Activated B cell treated with CpG ODN at 0.5 μM for 24 hours (primary cell): ENCODE measurements at regions not wholly inside any gene's neighbourhood (a gene's known extent, or its start where the extent isn't known, plus 50 kb on each side); places are given as distances from the start of the nearest gene placed in this dataset.

Experiments
- ATAC-seq: fragments of 200-7000 bp; cut with Tn5 transposase; one replicate; pipeline ENCODE4 v1.10.0; 2021; ENCODE audit warnings: low read depth, mild to moderate bottlenecking, moderate library complexity
- CTCF ChIA-PET: fragments of 350-600 bp; sonication (Branson Sonifier 250); formaldehyde crosslinking; loops from one replicate; lab custom pipeline; 2021; ENCODE audit warnings: antibody characterized with exemption; lab: Charles Lee
- POLR2A ChIA-PET: fragments of 350-600 bp; sonication (Branson Sonifier 250); formaldehyde crosslinking; loops from one replicate; lab custom pipeline; 2021; ENCODE audit warnings: antibody characterized with exemption; lab: Charles Lee
- DNase-seq: peaks from one replicate; pipeline ENCODE4 v3.0.0; 2022
- H3K27ac Mint-ChIP-seq: one replicate; pipeline ENCODE4 v1.8.0; 2020; ENCODE audit warnings: mixed read lengths
- H3K27me3 Mint-ChIP-seq: one replicate; pipeline ENCODE4 v1.8.0; 2021; ENCODE audit warnings: mixed read lengths
- H3K36me3 Mint-ChIP-seq: one replicate; pipeline ENCODE4 v1.8.0; 2021; ENCODE audit warnings: low read depth, mixed read lengths
- H3K4me1 Mint-ChIP-seq: one replicate; pipeline ENCODE4 v1.8.0; 2021; ENCODE audit warnings: mixed read lengths
- H3K4me3 Mint-ChIP-seq: one replicate; pipeline ENCODE4 v1.8.0; 2020; ENCODE audit warnings: mild to moderate bottlenecking, mixed read lengths
- H3K9me3 Mint-ChIP-seq: one replicate; pipeline ENCODE4 v1.8.0; 2020; ENCODE audit warnings: mixed read lengths
- intact Hi-C: fragments of 100-400 bp; cut with micrococcal nuclease; formaldehyde crosslinking; loops from one replicate; pipeline ENCODE4 v1.15.1; 2024
- TF ChIP-seq, protein P1 (sequence below): fragments of 200-600 bp; IDR thresholded peaks from one replicate; pipeline ENCODE4 v1.8.0; 2022; ENCODE audit warnings: antibody characterized with exemption, mild to moderate bottlenecking

DNA sequence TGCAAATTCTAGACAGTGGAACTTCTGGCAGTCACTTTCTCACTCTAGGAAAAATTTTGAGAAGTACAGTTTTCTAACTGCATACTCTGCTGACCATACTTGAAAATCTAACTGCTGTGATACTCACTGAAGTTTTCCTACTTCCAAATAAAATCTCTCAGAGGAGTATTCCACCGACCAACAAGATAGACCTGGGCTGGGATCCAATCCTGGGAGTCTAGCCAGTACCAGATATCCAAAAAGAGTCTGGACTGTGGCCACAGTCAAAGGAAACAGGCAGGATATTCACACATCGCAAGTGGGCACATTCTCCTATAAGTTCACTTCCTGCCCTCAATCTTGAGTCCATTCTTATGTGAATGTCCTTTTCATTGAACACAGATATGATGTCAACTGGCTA lies 1138.7 kb upstream of the PCDH7 start:
- TF ChIP-seq, protein P1, sequence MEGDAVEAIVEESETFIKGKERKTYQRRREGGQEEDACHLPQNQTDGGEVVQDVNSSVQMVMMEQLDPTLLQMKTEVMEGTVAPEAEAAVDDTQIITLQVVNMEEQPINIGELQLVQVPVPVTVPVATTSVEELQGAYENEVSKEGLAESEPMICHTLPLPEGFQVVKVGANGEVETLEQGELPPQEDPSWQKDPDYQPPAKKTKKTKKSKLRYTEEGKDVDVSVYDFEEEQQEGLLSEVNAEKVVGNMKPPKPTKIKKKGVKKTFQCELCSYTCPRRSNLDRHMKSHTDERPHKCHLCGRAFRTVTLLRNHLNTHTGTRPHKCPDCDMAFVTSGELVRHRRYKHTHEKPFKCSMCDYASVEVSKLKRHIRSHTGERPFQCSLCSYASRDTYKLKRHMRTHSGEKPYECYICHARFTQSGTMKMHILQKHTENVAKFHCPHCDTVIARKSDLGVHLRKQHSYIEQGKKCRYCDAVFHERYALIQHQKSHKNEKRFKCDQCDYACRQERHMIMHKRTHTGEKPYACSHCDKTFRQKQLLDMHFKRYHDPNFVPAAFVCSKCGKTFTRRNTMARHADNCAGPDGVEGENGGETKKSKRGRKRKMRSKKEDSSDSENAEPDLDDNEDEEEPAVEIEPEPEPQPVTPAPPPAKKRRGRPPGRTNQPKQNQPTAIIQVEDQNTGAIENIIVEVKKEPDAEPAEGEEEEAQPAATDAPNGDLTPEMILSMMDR = no peak
- CTCF ChIA-PET = no interaction called here
- Mint-ChIP-seq H3K4me3 (no peak overlapping the region), H3K4me1 (no peaks in the 10 kb centered on the region), H3K27me3 (no peaks in the 10 kb centered on the region), H3K27ac (no peak overlapping the region), H3K9me3 (peaks cover 3% of the 10 kb centered on the region), H3K36me3 (no peaks in the 10 kb centered on the region)
- DNase-seq = no peak
- ATAC-seq = no peak
- POLR2A ChIA-PET = no interaction called here
- intact Hi-C loops = no loop called here

DNA sequence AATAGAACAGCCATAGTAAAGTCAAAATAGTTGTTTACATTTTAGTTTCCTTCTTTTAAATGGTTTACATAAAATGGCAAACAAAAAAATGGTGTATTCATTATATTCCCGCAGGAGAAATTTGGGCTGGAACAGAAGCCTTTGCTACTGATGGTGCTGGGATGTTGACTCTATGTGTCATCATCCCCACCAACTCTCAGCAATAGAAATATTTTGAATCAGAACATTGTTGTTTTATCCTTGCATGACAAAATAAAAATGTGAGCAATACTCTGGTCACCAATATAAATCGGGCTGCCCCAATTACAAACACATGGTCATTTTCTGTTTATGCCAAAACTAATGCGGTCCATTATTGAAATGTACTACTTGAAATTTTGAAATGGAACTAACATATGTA lies 1131.6 kb upstream of the PCDH7 start:
- Mint-ChIP-seq H3K4me1 (no peaks in the 10 kb centered on the region), H3K27ac (no peak overlapping the region), H3K27me3 (no peaks in the 10 kb centered on the region), H3K9me3 (peaks cover 11% of the 10 kb centered on the region), H3K4me3 (no peak overlapping the region), H3K36me3 (no peaks in the 10 kb centered on the region)
- no peak for ATAC-seq
- no peak for DNase-seq
- intact Hi-C loops = no loop called here
- TF ChIP-seq, protein P1 = no peak
- ChIA-PET CTCF (no interaction called here), POLR2A (no interaction called here)

DNA sequence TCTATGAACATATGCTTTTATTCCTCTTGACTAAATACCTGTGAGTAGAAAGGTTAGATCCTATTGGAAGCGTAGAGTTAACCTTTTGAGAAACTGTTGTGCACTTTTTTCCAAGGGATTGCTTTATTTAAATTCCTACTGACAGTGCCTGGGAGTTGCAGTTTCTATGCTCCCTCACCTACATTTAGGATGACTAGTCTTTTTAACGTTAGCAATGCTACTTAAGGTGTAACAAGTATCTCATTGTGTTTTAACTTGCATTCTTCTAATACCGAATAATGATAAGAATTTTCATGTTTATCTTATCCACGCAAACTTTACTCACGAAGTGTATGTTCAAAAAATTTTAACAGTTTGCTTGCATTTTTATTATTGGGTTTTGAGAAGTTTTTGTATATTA lies 1123.9 kb upstream of the PCDH7 start:
- no peaks in the 10 kb centered on the region for H3K27me3 Mint-ChIP-seq
- DNase-seq (no peak), ATAC-seq (no peak)
- intact Hi-C loops = no loop called here
- H3K9me3 Mint-ChIP-seq = peaks cover 8% of the 10 kb centered on the region
- ChIA-PET POLR2A (no interaction called here), CTCF (no interaction called here)
- H3K36me3 Mint-ChIP-seq = no peaks in the 10 kb centered on the region
- TF ChIP-seq, protein P1 = no peak
- H3K27ac Mint-ChIP-seq = no peak overlapping the region
- H3K4me1 Mint-ChIP-seq = no peaks in the 10 kb centered on the region
- no peak overlapping the region for H3K4me3 Mint-ChIP-seq

DNA sequence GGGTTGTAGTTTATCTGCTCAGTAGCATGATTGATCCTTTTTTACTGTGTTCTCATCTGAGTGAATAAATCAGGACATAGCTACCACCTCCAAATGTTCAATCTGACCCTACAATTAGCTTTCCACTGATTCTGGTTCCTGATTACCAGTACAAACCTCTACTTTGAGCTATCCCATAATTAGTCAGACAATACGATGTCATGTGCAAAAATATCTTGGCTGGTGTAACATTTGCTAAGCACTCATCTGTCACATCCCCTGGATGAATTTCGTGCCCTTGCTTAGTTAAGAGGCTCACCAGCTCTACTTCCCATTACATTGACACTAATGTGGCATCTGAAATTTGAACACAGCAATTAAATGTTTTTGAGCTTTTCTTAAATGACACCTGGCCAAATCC lies 1101.0 kb upstream of the PCDH7 start:
- no peaks in the 10 kb centered on the region for H3K36me3 Mint-ChIP-seq
- DNase-seq (no peak), ATAC-seq (no peak)
- no peaks in the 10 kb centered on the region for H3K27me3 Mint-ChIP-seq
- TF ChIP-seq, protein P1 = no peak
- H3K4me1 Mint-ChIP-seq = no peaks in the 10 kb centered on the region
- H3K4me3 Mint-ChIP-seq = no peak overlapping the region
- ChIA-PET CTCF (no interaction called here), POLR2A (no interaction called here)
- intact Hi-C loops = no loop called here
- H3K9me3 Mint-ChIP-seq = peaks cover 2% of the 10 kb centered on the region
- no peak overlapping the region for H3K27ac Mint-ChIP-seq

DNA sequence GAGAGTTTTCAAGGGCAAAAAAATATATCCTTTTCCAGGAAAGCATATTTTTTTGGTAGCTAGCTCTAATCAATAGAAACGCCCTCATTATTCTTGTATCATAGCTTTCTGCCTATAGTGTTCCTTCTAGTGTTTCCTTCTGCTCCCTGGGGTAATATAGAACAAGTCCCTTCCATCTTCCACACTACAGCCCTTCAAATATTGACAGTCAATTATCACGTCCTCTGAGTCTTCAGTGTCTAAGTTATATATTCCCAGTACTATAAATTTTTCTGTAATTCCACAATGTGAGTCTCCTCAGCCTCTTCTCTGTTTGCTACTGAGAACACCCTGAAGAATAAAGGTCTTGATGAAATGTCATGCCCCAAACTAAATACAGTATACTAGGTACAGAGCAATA lies 1088.0 kb upstream of the PCDH7 start:
- DNase-seq (no peak), ATAC-seq (no peak)
- H3K4me3 Mint-ChIP-seq = no peak overlapping the region
- TF ChIP-seq, protein P1 = no peak
- H3K4me1 Mint-ChIP-seq = no peaks in the 10 kb centered on the region
- intact Hi-C loops = no loop called here
- ChIA-PET POLR2A (no interaction called here), CTCF (no interaction called here)
- H3K27me3 Mint-ChIP-seq = no peaks in the 10 kb centered on the region
- no peak overlapping the region for H3K27ac Mint-ChIP-seq
- H3K9me3 Mint-ChIP-seq = peaks cover 7% of the 10 kb centered on the region
- no peaks in the 10 kb centered on the region for H3K36me3 Mint-ChIP-seq
